NCI-H2029 (cell line): ENCODE measurements at regions not wholly inside any gene's neighbourhood (a gene's known extent, or its start where the extent isn't known, plus 50 kb on each side); places are given as distances from the start of the nearest gene placed in this dataset.

Experiments used
- DNase-seq: peaks from one replicate; lab custom pipeline; 2025; lab: John Stamatoyannopoulos, UW

- no peak for DNase-seq
Measured at GRCh38 chr13:63110466-63110865, 1694.8 kb upstream of the PCDH20 start.

DNA sequence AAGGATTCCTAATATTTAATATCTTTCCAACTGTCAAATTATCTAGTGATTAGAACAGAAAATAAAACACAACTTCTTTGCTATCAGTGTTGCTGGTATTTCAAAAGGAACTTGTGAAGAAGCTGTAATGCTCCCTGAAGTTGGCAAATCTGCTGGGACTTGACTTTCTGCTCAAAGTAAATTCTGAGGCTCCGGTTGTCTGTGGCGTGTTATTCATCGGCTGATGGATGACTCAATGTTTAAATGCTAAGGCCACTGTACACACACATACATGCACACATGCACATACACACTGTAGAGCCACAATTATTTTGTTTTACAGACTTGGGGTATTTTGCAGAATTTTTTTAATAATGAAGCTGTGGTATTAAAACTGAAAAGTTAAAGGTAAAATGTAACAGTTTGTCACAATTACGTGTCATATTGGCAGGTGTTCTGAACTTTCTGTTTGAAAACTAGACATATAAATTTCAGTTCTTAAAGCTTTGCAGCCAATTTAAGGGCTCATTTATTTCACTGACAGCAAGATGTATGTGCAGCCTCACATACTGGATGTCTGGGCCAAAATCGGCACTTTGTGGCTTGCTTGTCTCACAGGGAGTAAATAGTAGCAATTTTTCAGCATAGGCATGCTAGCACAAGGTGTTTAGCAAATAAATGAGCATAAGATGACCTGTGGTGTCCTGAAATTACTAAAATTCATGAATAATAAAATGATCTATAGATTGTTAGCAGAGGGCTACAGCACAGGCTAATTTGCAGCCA is 1691.7 kb upstream of the PCDH20 start:
- no peak for DNase-seq

- no peak for DNase-seq
Measured at GRCh38 chr13:63094717-63095116, 1679.1 kb upstream of the PCDH20 start.

DNA sequence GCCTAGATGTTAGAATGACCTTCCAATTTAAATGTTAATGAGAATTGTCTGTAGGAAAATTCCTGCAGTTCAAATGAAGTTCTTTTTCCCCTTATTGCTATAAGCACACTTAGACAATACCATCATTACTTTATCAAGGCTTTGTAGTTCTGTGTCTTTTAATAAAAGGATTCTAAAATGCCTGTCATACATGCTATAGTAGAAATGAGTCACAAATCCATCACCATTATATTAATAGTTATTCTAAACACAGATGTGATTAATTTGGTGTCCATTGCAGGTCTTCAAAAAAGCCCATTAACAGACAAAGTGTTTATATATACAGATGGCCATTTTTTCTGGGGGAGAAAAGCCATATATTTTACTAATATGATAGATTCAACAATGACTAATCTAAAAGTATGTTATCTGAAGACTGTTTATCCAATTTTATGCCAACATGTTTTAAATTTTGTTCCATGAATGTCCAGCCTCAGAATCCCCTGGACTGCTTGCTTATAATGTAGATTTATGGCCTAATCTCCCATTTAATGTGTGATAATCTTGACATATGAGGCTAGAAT is 1678.3 kb upstream of the PCDH20 start:
- no peak for DNase-seq

DNA sequence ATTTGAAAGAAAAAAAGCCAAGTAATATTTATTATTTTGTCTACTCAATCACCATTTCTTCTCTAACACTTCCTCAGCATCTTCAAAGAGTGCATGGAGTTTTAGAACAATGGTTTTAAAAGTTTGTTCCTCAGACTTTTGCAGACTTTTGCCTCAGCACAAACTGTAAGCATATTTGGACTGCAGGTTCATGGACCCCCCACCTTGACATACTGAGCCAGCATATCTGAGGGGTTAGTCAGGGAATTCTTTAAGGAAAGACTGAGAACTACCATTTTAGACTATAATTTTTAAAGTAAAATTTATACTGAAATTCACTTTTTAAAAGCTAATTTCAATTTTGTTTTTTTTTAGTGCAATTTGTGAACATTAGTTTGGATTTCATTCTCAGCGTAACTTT is 1676.8 kb upstream of the PCDH20 start:
- DNase-seq, result no peak

- no peak for DNase-seq
Measured at GRCh38 chr13:63090524-63090923, 1674.9 kb upstream of the PCDH20 start.

DNA sequence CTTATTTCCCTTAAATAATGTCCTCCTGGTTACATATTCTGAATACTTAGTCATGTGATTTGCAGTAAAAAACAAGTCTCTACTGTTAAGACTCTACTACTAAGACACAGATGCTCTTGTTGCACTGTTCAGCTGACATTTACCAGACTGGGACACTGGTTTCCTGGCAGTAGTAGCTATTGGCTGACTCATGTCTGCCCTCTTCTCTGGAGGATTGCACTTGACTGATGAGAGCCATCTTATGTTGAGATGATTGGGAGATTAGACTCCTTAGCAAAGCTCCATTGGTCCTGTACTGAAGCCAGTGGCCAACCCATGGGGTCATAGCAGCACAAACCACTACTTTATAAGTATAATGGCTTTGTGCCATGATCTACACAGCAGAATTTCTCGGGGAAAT is 1672.6 kb upstream of the PCDH20 start:
- no peak for DNase-seq

GRCh38 chr13:63086286-63086685 is 1670.6 kb upstream of the PCDH20 start:
- no peak for DNase-seq

DNA sequence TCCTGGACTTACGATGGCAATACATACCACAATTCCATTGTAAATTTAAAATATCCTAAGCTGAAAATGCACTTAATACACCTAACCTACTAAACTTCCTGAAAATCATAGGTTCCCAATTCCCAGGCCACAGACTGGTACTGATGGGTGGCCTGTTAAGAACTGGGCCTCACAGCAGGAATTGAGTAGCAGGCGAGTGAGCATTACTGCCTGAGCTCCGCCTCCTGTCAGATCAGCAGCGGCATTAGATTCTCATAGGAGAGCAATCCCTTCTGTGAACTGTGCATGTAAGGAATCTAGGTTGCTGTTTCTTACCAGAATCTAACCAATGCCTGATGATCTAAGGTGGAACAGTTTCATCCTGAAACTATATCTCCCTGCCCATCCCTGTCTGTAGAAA is 1670.2 kb upstream of the PCDH20 start:
- DNase-seq, result no peak

- no peak for DNase-seq
Measured at GRCh38 chr13:63081400-63082014, 1665.9 kb upstream of the PCDH20 start.

DNA sequence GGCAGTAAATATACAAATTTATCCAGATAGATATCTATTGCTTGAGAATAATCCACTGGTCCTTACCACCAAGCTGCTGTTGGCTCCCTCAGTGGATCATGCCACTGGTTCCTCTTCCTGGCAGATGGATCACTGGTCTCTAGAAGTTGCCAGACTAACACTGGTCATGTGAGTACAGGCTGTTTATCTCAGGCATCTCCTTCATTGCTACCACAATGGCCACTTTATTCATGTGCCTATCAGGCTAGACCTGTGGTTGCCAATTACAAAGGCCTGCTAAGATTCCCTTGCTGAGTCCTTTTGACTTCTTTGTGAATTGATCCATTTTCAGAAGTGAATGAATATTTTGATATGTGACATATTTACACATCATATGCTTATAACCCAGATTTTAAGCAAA is 1659.5 kb upstream of the PCDH20 start:
- DNase-seq, result no peak

- DNase-seq, result no peak
Measured at GRCh38 chr13:63050287-63050686, 1634.6 kb upstream of the PCDH20 start.

- no peak for DNase-seq
Measured at GRCh38 chr13:63048653-63049052, 1633.0 kb upstream of the PCDH20 start.

- no peak for DNase-seq
Measured at GRCh38 chr13:63044589-63045313, 1629.1 kb upstream of the PCDH20 start.

DNA sequence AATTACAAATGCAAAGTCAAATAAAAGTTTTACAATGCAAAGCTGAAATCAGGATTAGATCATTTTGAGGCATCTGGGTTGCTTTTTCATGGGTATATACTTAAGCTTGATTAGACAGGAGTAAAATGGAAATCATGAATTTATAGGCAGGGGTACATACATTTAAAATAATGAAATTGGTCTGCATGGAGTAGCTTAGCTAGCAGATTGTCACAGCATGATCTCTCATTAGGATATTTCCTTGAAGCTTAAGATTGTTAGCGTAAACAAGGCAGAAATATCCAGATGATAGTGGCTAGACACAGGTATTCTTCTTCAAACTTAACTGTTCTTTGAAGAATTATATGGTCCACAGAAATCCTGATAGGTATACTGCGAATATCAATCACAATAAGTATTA is 1627.0 kb upstream of the PCDH20 start:
- no peak for DNase-seq

DNA sequence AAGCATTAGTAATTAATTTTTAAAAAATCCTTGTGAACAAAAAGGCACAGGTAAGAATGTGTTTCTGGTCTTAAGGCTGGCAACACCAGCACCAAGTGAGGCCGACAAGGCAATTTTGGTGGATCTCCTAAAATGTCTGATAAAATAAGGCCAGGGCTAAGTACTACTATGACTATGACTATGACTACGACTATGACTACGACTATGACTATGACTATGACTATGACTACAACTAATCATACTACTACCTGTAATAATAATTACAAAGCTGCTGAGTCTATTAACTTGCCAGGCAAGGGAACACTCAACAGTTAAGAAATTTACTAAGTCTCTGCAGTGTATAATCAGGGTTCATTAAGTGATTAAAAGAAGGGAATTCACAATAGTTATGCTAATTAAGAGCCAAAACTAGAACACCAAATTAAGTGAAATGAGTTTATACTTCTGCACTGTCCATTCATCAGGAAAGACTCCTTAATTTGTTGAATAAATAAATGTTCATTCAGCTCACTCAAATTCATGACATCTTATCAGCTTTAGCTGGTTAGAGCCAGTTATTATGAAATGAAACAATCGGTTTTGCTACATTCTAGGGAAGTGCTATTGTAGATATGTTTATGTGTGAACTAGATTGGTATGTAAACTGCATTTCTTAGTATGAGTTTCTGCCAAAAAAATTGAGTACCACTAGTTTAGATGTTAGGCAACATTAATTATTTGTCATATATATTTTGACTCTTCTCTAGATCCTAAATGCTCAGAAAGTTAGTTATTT is 1626.2 kb upstream of the PCDH20 start:
- no peak for DNase-seq

DNA sequence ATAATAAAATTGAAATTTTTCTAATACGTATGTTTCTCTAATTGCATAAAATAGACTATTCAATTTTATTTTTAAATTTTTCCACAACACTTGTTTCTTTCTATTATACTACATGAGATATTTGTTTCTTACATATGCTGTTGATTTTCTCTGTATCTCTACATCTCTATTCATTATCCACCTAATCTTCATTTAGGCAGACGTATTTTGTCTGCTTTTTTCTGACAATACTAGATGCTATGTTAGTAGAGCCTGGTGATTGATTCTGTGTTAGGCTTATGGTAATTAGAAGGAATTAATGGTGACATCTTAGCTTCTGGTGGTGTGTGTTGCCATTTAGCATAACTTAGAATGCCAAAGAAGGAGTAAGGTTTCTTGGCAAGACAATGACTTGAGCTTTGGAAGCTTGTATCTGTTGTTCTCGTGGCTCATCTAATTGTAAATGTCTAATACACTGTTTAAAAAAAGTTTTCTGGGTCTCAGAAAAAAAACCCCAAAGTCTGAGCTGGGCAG is 1610.7 kb upstream of the PCDH20 start:
- no peak for DNase-seq

DNA sequence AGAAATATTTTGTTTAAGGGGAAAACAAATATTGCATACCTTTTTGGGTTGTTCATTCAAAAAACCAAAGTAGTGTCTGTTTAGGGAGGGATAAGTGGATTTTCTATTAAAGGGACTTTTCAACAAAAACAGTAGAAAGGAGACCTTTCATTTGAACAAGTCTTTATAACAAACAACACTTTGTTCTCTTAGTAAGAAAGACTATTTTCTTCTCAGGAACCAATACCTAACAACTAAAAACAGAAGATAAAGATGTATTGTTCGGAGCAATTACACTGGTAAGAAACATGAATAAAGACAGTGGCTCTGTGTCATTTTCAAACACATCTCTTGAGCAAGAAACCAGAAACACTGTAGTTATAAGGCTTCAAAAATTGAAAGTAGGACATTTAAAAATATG is 1610.1 kb upstream of the PCDH20 start:
- DNase-seq, result no peak

- DNase-seq, result no peak
Measured at GRCh38 chr13:63024458-63024857, 1608.8 kb upstream of the PCDH20 start.

DNA sequence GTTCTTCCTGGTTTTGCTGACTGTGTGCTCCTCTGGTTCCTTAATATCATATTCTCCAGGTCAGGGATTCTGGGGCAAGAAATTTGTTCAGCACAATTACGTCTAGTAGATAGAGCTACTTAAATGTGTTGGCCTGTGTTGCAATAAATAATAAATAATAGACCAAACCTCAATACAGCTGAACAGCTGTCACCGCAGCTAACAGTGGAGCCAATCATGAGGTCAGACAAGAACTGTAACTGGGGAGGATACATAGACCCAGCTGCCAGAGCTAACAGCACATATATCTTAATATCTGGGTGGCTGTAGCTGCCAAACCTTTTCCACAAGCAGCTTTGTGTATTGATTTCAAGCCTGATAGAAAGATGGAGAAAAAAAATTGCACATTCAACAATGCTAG is 1596.3 kb upstream of the PCDH20 start:
- DNase-seq, result no peak

DNA sequence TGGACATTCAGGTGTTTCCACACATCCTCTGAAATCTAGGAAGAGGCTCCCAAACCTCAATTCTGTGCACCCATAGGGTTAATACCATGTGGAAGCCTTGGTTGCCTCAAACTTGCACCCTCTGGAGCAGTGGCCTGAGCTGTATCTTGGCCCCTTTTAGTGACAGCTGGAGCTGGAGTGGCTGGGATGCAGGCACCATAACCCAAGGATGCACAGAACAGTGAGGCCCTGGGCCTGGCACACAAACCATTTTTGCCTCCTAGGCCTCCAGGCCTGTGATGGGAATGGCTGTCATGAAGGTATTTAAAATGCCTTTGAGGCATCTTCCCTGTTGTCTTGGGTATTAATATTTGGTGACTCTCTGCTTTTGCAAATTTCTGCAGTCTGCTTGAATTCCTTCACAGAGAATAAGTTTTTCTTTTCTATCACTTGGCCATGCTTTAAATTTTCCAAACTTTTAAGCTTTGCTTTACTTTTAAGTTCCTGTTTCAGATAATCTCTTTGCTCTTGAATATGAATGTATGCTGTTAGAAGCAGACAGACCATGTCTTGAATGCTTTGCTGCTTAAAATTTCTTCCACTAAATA is 1594.5 kb upstream of the PCDH20 start:
- DNase-seq, result no peak

GRCh38 chr13:63005625-63006024 is 1590.0 kb upstream of the PCDH20 start:
- DNase-seq, result no peak
